ENCODE measurements at regions not wholly inside any gene's neighbourhood (a gene's known extent, or its start where the extent isn't known, plus 50 kb on each side); places are given as distances from the start of the nearest gene placed in this dataset.

DNA sequence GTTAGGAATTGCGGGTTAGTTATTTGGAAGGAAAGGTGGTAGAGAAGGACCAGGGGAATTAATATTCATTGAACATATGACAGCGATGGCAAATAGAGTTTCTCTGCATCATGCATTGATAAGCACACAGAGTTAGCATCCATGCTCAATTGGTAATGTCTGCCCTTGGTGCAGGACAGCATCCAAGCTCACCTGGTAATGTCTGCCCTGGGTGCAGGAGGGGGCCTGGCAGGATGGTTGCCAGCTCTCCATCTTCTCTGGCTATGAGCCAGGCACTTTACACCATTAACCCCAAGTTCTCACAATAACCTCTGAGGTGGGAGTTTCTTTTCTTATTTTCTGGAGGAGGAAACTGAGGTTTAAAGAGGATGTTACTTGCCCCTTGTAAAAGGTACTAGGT, 50.4 kb upstream of the RBFOX2 start:
- Histone ChIP-seq H3K4me1 (ENCODE audit: insufficient read depth, low read length, poor library complexity, severe bottlenecking) (no peaks in the 10 kb centered on the region), H3K9me2 (ENCODE audit: insufficient read depth, low read length) (no peaks in the 10 kb centered on the region), H3K79me2 (ENCODE audit: insufficient read depth, low read depth, low read length) (no peaks in the 10 kb centered on the region), H3K36me3 (ENCODE audit: insufficient read depth, low read length) (no peaks in the 10 kb centered on the region), H3K4me2 (ENCODE audit: low read length) (no peak overlapping the region), H3K27ac (ENCODE audit: low read depth, low read length, poor library complexity, severe bottlenecking) (no peak overlapping the region), H3K9me3 (ENCODE audit: low read length) (no peaks in the 10 kb centered on the region), H4K20me1 (ENCODE audit: insufficient read depth, low read length) (no peaks in the 10 kb centered on the region), H2AFZ (ENCODE audit: low read length) (no peak overlapping the region), H3K4me3 (ENCODE audit: low read depth, low read length, poor library complexity, severe bottlenecking) (no peak overlapping the region)
- no peak for DNase-seq (ENCODE audit: low spot score)
- BruUV-seq (replicated peaks): no TSS peak
- CTCF ChIA-PET (ENCODE audit: unreplicated experiment): no interaction called here
- POLR2A ChIA-PET: no interaction called here
- intact Hi-C loops (cut with micrococcal nuclease; ENCODE audit: unreplicated experiment): no loop called here
- TF ChIP-seq, protein P1, sequence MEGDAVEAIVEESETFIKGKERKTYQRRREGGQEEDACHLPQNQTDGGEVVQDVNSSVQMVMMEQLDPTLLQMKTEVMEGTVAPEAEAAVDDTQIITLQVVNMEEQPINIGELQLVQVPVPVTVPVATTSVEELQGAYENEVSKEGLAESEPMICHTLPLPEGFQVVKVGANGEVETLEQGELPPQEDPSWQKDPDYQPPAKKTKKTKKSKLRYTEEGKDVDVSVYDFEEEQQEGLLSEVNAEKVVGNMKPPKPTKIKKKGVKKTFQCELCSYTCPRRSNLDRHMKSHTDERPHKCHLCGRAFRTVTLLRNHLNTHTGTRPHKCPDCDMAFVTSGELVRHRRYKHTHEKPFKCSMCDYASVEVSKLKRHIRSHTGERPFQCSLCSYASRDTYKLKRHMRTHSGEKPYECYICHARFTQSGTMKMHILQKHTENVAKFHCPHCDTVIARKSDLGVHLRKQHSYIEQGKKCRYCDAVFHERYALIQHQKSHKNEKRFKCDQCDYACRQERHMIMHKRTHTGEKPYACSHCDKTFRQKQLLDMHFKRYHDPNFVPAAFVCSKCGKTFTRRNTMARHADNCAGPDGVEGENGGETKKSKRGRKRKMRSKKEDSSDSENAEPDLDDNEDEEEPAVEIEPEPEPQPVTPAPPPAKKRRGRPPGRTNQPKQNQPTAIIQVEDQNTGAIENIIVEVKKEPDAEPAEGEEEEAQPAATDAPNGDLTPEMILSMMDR (conservative IDR thresholded peaks at IDR 0.05; ENCODE audit: low read length): no peak
- no peak for TF ChIP-seq EZH2phosphoT487 (IDR thresholded peaks at IDR 0.05; ENCODE audit: borderline replicate concordance, low read depth, low read length)
